ENCODE measurements at regions not wholly inside any gene's neighbourhood (a gene's known extent, or its start where the extent isn't known, plus 50 kb on each side); places are given as distances from the start of the nearest gene placed in this dataset.

DNA sequence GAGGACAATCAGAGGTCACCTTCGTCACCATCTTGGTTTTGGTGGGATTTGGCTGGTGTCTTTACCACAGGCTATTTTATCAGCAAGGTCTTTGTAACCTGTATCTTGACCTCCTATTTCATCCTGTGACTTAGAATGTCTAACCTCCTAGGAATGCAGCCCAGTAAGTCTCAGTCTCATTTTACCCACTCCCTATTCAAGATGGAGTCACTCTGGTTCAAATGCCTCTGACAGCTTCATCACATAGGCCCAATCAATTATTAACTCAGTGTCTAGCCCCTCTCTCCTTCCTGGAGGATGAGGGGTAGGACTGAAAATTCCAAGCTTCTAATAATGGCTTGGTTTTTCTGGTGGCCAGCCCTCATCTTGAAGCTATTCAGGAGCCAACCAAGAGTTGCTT, 111.4 kb upstream of the NAP1L1 start:
- Histone ChIP-seq H3K27ac (ENCODE audit: low read length in 2 of 2) (no peak overlapping the region), H3K36me3 (replicated peaks in 1 of 2; ENCODE audit: control extremely low read depth in 1 of 2, control insufficient read depth in 1 of 2, extremely low read depth in 1 of 2, insufficient read depth in 2 of 2, low read length in 1 of 2) (no peaks in the 10 kb centered on the region), H4K20me1 (ENCODE audit: control insufficient read depth, insufficient read depth, low read length, poor library complexity, severe bottlenecking) (no peaks in the 10 kb centered on the region), H3K4me3 (ENCODE audit: control extremely low read depth in 1 of 5, extremely low read depth in 1 of 5, insufficient read depth in 1 of 5, low read depth in 2 of 5, low read length in 4 of 5) (no peak overlapping the region), H3K79me2 (ENCODE audit: control insufficient read depth, insufficient read depth, low read length) (no peaks in the 10 kb centered on the region), H3K4me2 (replicated peaks; ENCODE audit: low read depth, low read length, poor library complexity, severe bottlenecking) (no peak overlapping the region), H3K4me1 (ENCODE audit: control insufficient read depth in 2 of 2, insufficient read depth in 2 of 2, low read length in 2 of 2) (no peaks in the 10 kb centered on the region), H3K27me3 (replicated peaks in 1 of 4; ENCODE audit: control extremely low read depth in 1 of 4, control insufficient read depth in 3 of 4, insufficient read depth in 4 of 4, low read length in 3 of 4) (peaks cover 0 to 8% (median 2%) of the 10 kb centered on the region in 4 experiments), H3K9ac (ENCODE audit: low read length) (no peak overlapping the region), H2AFZ (ENCODE audit: insufficient read depth, low read depth, low read length, poor library complexity, severe bottlenecking) (no peak overlapping the region), H3K9me3 (ENCODE audit: control extremely low read depth in 1 of 3, control insufficient read depth in 2 of 3, insufficient read depth in 1 of 3, low read length in 2 of 3) (peaks cover 7 to 22% (median 8%) of the 10 kb centered on the region in 3 donors)
- ChIA-PET POLR2A (no interaction called here), CTCF (no interaction called here)
- Mint-ChIP-seq H3K9me3 (ENCODE audit: insufficient read depth) (peaks cover 19% of the 10 kb centered on the region), H3K27me3 (peaks cover 8% of the 10 kb centered on the region), H3K27ac (no peak overlapping the region), H3K4me1 (no peaks in the 10 kb centered on the region), H3K4me3 (no peak overlapping the region)
- intact Hi-C loops (cut with micrococcal nuclease), result no loop called here
- ATAC-seq (ENCODE audit: low read depth) (no peak), DNase-seq (no peak)
- no peak for TF ChIP-seq EZH2 (IDR thresholded peaks at IDR 0.05; ENCODE audit: borderline replicate concordance, insufficient read depth, low read depth, low read length, poor library complexity, severe bottlenecking)
- TF ChIP-seq, protein P1, sequence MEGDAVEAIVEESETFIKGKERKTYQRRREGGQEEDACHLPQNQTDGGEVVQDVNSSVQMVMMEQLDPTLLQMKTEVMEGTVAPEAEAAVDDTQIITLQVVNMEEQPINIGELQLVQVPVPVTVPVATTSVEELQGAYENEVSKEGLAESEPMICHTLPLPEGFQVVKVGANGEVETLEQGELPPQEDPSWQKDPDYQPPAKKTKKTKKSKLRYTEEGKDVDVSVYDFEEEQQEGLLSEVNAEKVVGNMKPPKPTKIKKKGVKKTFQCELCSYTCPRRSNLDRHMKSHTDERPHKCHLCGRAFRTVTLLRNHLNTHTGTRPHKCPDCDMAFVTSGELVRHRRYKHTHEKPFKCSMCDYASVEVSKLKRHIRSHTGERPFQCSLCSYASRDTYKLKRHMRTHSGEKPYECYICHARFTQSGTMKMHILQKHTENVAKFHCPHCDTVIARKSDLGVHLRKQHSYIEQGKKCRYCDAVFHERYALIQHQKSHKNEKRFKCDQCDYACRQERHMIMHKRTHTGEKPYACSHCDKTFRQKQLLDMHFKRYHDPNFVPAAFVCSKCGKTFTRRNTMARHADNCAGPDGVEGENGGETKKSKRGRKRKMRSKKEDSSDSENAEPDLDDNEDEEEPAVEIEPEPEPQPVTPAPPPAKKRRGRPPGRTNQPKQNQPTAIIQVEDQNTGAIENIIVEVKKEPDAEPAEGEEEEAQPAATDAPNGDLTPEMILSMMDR (IDR thresholded peaks at IDR 0.05), result no peak
- no CpG with 5 or more reads among the region's 1 CpG for WGBS (ENCODE audit: insufficient coverage)

DNA sequence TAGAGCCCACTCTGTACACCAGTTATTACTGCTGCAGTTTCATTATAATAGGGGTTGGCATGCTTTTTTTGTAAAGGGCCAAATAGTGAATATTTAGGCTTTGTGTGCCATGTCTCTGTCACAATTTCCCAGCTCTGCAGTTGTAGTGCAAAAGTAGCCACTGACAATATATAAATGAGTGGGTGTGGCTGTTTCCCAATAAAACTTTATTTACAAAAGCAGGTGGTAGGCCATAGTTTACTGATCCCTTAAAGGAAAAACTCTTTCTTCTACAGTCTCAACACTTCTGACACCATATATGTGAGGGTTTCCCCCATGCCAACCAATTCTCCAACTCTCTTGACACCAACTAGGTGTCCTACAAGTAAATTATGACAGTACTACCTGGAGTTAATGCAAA, 110.2 kb upstream of the NAP1L1 start:
- H3K79me2 ChIP-seq (ENCODE audit: control insufficient read depth, insufficient read depth, low read length), result no peaks in the 10 kb centered on the region
- peaks cover 2 to 20% (median 8%) of the 10 kb centered on the region in 3 donors for H3K9me3 ChIP-seq (ENCODE audit: control extremely low read depth in 1 of 3, control insufficient read depth in 2 of 3, insufficient read depth in 1 of 3, low read length in 2 of 3)
- Mint-ChIP-seq H3K27me3 (peaks cover 8% of the 10 kb centered on the region), H3K27ac (no peak overlapping the region), H3K4me3 (no peak overlapping the region), H3K9me3 (ENCODE audit: insufficient read depth) (peaks cover 18% of the 10 kb centered on the region), H3K4me1 (no peaks in the 10 kb centered on the region)
- TF ChIP-seq EZH2 (IDR thresholded peaks at IDR 0.05; ENCODE audit: borderline replicate concordance, insufficient read depth, low read depth, low read length, poor library complexity, severe bottlenecking), result no peak
- TF ChIP-seq, protein P1 (IDR thresholded peaks at IDR 0.05), result no peak
- ATAC-seq (ENCODE audit: low read depth), result no peak
- no peak overlapping the region for H3K4me3 ChIP-seq (ENCODE audit: control extremely low read depth in 1 of 5, extremely low read depth in 1 of 5, insufficient read depth in 1 of 5, low read depth in 2 of 5, low read length in 4 of 5)
- POLR2A ChIA-PET, result no interaction called here
- H3K36me3 ChIP-seq (replicated peaks in 1 of 2; ENCODE audit: control extremely low read depth in 1 of 2, control insufficient read depth in 1 of 2, extremely low read depth in 1 of 2, insufficient read depth in 2 of 2, low read length in 1 of 2), result no peaks in the 10 kb centered on the region
- H3K4me1 ChIP-seq (ENCODE audit: control insufficient read depth in 2 of 2, insufficient read depth in 2 of 2, low read length in 2 of 2), result no peaks in the 10 kb centered on the region
- peaks cover 0 to 5% (median 2%) of the 10 kb centered on the region in 4 experiments for H3K27me3 ChIP-seq (replicated peaks in 1 of 4; ENCODE audit: control extremely low read depth in 1 of 4, control insufficient read depth in 3 of 4, insufficient read depth in 4 of 4, low read length in 3 of 4)
- no peak overlapping the region for H3K4me2 ChIP-seq (replicated peaks; ENCODE audit: low read depth, low read length, poor library complexity, severe bottlenecking)
- CTCF ChIA-PET, result no interaction called here
- no peaks in the 10 kb centered on the region for H4K20me1 ChIP-seq (ENCODE audit: control insufficient read depth, insufficient read depth, low read length, poor library complexity, severe bottlenecking)
- intact Hi-C loops (cut with micrococcal nuclease), result no loop called here
- H2AFZ ChIP-seq (ENCODE audit: insufficient read depth, low read depth, low read length, poor library complexity, severe bottlenecking), result no peak overlapping the region
- no peak for DNase-seq
- no peak overlapping the region for H3K27ac ChIP-seq (ENCODE audit: low read length in 2 of 2)
- no peak overlapping the region for H3K9ac ChIP-seq (ENCODE audit: low read length)
